Mammary epithelial cell (primary cell): ENCODE measurements at regions not wholly inside any gene's neighbourhood (a gene's known extent, or its start where the extent isn't known, plus 50 kb on each side); places are given as distances from the start of the nearest gene placed in this dataset.

Source experiments
- EZH2 ChIP-seq: IDR thresholded peaks from 2 replicates; pipeline ENCODE4 v1.6.1; 2012; ENCODE audit warnings: low read length, inconsistent platforms, borderline replicate concordance
- TF ChIP-seq, protein P1 (sequence below), 2 donors: IDR thresholded peaks in 1 of 2; conservative IDR thresholded peaks in 1 of 2; 2 replicates each; pipeline ENCODE4 v1.5.1; 2011 to 2012; ENCODE audit warnings: inconsistent platforms in 2 of 2, low read length in 2 of 2, mild to moderate bottlenecking in 2 of 2, control low read depth in 1 of 2, low read depth in 1 of 2; ENCODE audit not compliant: insufficient read depth in 1 of 2; ENCODE audit errors: extremely low read depth in 1 of 2

DNA sequence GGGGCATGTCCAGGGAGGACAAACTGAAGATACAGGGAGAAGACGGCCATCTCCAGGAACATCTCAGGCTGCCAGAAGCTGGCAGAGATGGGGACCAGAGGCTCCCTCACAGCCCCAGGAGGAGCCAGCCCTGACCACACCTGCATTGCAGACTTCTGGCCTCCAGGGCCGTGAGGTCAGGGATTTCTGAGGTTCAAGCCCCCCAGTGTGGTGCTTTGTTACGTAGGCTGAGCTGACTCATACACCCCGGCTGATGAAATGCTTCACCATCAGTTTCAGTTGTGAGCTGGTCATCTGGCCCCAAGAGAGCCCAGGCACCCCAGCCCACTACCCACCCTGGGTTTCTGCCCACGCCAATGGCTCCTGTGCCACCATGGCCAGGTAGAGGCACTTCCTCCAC, 106.4 kb downstream of the SIK1 start:
- TF ChIP-seq, protein P1, sequence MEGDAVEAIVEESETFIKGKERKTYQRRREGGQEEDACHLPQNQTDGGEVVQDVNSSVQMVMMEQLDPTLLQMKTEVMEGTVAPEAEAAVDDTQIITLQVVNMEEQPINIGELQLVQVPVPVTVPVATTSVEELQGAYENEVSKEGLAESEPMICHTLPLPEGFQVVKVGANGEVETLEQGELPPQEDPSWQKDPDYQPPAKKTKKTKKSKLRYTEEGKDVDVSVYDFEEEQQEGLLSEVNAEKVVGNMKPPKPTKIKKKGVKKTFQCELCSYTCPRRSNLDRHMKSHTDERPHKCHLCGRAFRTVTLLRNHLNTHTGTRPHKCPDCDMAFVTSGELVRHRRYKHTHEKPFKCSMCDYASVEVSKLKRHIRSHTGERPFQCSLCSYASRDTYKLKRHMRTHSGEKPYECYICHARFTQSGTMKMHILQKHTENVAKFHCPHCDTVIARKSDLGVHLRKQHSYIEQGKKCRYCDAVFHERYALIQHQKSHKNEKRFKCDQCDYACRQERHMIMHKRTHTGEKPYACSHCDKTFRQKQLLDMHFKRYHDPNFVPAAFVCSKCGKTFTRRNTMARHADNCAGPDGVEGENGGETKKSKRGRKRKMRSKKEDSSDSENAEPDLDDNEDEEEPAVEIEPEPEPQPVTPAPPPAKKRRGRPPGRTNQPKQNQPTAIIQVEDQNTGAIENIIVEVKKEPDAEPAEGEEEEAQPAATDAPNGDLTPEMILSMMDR (conservative IDR thresholded peaks at IDR 0.05 in 1 of 2, IDR thresholded peaks at IDR 0.05 in 1 of 2; ENCODE audit: extremely low read depth in 1 of 2, insufficient read depth in 1 of 2, low read depth in 1 of 2, low read length in 2 of 2), result no peak
- no peak for TF ChIP-seq EZH2
